OCI-LY1 (cell line): ENCODE measurements at regions not wholly inside any gene's neighbourhood (a gene's known extent, or its start where the extent isn't known, plus 50 kb on each side); places are given as distances from the start of the nearest gene placed in this dataset.
"Not testable (repeated sequence)": the region's sequence is repeated elsewhere in the genome, so short reads cannot be mapped to it uniquely, and the experiment has no call there.

Experiments
- EZH2 ChIP-seq: fragments of 200-600 bp; sonication (generic), shearing (Covaris generic); IDR thresholded peaks from 2 replicates; pipeline ENCODE4 v1.8.0; 2017; ENCODE audit warnings: borderline replicate concordance, mixed run types, mild to moderate bottlenecking, antibody characterized with exemption, low read length, moderate library complexity, mixed read lengths
- TF ChIP-seq, protein P1 (sequence below): fragments of 200-600 bp; sonication (generic), shearing (Covaris generic); IDR thresholded peaks from 2 replicates; pipeline ENCODE4 v1.5.1; 2017; ENCODE audit warnings: mild to moderate bottlenecking, antibody characterized with exemption, low read length, moderate library complexity, mixed read lengths

- TF ChIP-seq, protein P1, sequence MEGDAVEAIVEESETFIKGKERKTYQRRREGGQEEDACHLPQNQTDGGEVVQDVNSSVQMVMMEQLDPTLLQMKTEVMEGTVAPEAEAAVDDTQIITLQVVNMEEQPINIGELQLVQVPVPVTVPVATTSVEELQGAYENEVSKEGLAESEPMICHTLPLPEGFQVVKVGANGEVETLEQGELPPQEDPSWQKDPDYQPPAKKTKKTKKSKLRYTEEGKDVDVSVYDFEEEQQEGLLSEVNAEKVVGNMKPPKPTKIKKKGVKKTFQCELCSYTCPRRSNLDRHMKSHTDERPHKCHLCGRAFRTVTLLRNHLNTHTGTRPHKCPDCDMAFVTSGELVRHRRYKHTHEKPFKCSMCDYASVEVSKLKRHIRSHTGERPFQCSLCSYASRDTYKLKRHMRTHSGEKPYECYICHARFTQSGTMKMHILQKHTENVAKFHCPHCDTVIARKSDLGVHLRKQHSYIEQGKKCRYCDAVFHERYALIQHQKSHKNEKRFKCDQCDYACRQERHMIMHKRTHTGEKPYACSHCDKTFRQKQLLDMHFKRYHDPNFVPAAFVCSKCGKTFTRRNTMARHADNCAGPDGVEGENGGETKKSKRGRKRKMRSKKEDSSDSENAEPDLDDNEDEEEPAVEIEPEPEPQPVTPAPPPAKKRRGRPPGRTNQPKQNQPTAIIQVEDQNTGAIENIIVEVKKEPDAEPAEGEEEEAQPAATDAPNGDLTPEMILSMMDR, result not testable (repeated sequence)
- TF ChIP-seq EZH2, result not testable (repeated sequence)
These were observed 315.4 kb downstream of the NAF1 start for GRCh38 chr4:162851241-162851758.
